SU-DHL-6 (cell line): ENCODE measurements at regions not wholly inside any gene's neighbourhood (a gene's known extent, or its start where the extent isn't known, plus 50 kb on each side); places are given as distances from the start of the nearest gene placed in this dataset.

Experiments
- CTCF ChIP-seq: fragments of 200-600 bp; sonication (generic); IDR thresholded peaks from one replicate; pipeline ENCODE4 v1.5.1; 2017; ENCODE audit warnings: antibody characterized with exemption, mild to moderate bottlenecking, low read length, moderate library complexity; ENCODE audit not compliant: insufficient read depth, poor library complexity, severe bottlenecking
- EZH2phosphoT487 ChIP-seq: fragments of 200-600 bp; sonication (generic), shearing (Covaris generic); conservative IDR thresholded peaks from 2 replicates; pipeline ENCODE4 v1.6.1; 2018; ENCODE audit warnings: mild to moderate bottlenecking, antibody characterized with exemption, low read length, moderate library complexity, mixed read lengths

DNA sequence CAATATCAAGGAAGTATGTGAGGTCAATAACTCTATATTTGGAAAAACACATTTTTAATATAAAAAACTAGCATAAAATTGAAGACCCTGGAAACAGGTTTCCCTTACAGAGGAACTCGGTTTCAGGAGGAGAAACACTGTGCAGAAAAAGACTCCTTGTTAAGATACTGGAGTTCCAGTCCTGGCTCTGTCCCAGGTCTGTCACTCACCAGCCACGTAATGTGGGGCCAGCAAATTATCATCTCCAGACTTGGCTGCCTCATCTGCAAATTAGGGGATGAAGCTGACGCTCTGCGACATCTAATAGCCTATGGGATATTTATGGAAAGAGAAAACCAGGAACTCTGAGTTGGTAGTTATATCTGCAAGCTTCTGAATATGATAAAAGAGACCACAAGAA is 702.7 kb downstream of the EPHA7 start:
- TF ChIP-seq CTCF (no peak), EZH2phosphoT487 (no peak)
